ENCODE measurements at regions not wholly inside any gene's neighbourhood (a gene's known extent, or its start where the extent isn't known, plus 50 kb on each side); places are given as distances from the start of the nearest gene placed in this dataset.
"Not testable (repeated sequence)": the region's sequence is repeated elsewhere in the genome, so short reads cannot be mapped to it uniquely, and the experiment has no call there.

DNA sequence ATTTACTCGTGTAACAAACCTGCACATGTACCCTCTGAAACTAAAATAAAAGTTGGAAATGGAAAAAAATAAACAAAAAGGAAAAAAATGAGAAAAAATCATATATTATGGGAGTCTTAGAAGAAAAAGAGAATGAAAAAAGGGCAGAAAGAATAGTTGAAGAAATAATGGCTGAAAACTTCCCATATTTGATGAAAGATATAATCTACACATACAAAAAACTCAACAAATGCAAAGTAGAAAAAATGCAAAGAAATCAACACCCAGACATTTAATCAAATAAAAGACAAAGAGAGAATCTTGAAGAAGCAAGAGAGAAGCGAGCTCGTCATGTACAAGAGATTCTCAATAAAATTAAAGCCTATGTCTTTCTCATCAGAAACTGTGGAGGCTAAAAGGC, 73.8 kb downstream of the SLC25A46 start:
- DNase-seq (ENCODE audit: low read depth) = no peak

DNA sequence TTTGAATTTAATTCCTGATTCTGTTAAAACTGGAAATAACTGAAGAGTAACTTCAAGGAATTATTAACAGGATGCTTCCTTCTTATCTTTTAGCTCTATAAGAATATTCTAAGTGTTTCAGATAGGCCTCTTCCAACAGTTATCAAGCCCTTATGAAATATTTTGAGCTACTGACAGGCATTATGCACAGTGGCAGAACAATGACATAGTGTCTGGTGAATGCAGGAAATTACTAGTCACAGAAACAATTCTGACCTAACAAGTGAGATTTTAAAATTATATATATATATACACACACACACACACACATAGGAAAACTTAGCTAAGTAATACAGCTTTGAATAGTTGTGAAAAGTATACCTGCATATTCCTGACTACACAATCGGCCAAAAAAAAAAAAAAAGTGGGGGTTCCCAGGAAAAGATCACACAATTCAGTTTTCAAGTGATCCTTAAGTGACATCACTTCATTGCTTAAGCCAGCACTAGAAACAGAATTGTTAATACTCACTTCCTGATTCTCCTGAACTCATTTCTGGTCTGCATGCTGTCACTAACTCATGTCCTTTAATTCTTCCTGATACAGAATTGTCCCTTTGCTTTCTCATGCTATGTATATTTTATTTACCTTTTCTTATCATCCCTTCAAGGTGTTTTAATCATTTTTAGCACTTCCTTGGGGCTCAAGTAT, 77.3 kb downstream of the SLC25A46 start:
- DNase-seq (ENCODE audit: low read depth) = no peak

DNA sequence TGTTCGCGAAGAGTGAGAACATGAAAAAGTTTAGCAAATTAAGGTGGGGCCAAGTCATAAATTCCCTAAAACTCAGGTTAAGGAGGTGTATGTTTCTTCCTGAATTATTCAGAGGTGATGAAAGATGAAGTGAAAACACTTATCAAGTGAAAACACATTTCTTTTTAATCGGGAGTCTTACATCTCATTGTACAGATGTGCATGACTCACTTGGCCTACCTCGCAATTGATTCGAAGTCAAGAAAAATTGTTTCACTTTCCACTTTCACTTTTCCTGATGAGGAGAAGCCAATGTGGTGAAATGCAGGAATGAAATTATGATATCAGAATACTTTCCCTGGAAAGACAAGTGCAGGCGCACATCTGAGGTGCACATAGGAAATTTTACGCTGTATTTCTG, 78.7 kb downstream of the SLC25A46 start:
- DNase-seq (ENCODE audit: low read depth) = no peak

DNA sequence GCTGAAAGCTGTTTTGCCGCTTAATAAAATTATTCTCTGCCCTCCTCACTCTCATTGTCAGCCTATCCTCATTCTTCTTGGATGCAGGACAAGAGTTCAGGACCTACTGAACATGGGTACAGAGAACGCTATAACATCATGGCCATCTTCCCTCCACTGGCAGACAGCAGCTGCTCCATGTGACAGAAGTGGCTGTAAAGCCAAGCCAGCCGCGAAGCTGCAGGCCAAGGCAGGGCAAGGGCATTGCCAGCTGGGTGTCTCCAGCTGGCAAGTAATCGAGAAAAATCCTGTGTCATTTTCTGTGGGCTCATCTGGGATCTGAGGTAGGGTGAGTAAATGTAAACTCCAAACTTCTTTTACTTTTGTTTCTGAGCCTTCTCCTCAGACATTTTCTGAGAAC, 84.8 kb downstream of the SLC25A46 start:
- no peak for DNase-seq (ENCODE audit: low read depth)

DNA sequence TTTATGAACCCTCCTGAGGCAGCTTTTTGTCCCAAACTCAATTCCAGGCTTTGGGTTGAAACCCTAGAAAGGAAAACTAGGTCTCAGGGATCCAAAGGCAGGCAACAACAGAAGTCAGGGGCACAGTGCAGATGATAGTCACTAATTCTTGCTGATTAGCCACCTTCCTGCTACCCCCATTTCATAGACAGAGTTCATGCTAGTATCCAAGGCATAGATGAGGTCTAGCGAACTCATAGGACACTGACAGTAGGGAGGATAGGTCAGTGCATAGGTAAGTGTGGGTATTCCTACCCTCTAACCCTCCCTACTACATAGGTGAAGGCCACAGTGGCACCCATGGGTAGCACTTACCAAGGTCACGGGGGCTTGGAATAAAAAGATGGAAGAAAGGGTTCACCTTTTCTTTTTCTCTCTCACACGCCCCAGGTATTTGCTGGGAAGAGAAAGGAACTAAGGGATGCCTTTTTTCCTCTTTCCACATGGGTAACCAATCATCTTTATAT, 86.2 kb downstream of the SLC25A46 start:
- no peak for DNase-seq (ENCODE audit: low read depth)

DNA sequence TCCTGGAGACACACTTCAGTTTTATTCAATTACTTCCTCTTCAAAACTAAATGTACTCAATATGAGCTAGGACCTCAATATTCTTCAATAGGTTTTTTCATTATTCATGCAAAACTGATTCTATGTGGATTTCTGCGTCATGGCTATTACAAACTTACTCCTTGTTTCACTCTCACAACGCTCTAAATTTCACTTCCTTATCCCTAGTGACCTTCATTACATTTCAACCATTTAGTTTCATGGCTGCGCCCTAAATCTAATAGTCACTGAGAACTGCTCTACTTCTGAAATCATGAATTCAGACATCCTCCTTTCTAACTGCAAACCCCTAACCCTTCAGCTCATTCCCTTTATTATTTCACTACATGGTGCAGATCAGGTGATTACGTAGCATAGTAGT, 93.9 kb downstream of the SLC25A46 start:
- DNase-seq (ENCODE audit: low read depth) = no peak

DNA sequence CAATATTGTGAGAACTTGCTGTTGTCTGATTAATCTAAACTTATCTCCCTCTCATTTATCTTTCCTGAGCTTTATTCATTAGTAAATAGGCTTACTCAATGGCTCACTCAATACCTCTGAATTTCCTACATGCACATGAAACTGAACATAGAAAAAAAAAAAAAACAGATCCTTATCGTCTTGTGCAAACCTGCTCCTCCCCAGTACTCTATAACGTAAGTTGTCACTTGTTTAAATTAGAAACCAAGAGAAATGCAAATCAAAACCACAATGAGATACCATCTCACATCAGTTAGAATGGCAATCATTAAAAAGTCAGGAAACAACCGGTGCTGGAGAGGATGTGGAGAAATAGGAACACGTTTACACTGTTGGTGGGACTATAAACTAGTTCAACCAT, 96.1 kb downstream of the SLC25A46 start:
- DNase-seq (ENCODE audit: low read depth) = not testable (repeated sequence)

DNA sequence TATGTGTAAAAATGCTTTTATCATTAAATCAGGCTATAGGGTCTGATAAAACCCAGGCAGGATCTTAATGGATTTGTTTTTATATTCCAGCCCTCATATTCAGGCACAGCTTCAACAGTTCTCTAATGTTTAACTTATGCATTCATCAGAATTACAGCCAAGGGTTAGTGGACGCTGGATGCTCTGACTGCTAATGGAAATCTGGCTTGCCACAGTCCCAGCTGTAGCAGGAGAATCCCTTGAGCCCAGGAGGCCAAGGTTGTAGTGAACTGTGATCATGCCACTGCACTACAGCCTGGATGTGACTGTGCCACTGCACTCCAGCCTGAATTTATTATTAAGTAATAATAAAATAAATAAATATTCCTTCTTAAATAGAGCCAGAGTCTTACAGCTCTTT, 98.0 kb downstream of the SLC25A46 start:
- DNase-seq (ENCODE audit: low read depth) = no peak

DNA sequence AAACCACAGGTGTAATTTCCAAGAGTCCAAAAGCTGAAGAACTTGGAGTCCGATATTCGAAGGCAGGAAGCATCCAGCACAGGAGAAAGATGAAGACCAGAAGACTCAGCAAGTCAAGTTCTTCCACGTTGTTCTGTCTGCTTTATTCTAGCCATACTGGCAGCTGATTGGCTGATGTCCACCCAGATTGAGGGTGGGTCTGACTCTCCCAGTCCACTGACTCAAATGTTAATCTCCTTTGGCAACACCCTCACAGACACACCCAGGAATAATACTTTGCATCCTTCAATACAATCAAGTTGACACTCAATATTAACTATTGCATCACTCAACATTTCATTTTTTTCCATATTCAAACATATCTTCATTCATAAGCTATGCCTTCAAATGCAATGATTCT, 99.5 kb downstream of the SLC25A46 start:
- DNase-seq (ENCODE audit: low read depth) = not testable (repeated sequence)

DNA sequence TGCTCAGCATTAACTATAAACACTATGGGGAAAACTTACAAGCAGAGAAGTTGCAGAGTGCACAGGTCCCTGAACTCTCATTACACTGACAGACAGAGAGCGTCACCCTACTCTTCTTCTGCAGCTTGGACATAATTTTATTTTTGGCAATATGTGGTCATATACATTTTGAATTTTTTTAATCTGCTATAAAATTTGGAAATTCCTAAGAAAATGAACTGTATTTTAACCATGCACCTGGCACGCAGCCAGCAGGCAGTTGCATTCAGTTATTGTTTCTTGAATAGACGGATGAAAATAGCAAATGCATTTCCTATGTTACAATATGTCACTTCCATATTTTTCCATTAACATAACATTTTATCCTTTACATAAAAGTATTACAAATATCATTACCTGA, 100.2 kb downstream of the SLC25A46 start:
- no peak for DNase-seq (ENCODE audit: low read depth)

DNA sequence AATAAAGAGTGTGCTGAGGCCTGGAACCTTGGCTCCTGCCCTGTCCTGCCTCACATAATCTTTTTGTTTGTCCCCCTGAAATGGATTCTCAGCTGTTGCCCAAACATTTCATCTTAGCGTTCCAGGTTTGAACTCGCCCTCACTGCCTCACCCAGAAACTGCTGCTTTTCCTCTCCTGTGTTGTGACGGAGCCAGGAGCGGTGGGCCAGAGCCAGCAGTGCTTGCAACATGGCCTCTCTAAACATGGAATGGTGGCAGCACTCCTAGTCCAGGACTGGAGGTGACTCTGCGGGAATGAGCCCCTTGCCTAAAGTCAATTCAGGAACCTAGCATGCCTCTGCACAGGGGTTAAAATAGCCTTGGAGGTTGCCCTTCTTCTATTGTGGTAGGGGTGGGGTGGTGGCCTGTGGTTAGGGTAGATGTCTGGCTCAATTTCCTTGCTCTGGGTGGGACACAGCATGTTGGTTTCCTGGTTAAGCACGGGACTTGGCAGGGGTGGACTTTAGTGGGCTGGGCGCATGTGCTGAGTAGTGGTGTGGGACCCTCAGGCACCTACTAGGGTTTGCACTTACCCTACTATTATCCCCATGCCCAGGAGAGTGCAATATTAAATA, 101.6 kb downstream of the SLC25A46 start:
- DNase-seq (ENCODE audit: low read depth) = no peak

DNA sequence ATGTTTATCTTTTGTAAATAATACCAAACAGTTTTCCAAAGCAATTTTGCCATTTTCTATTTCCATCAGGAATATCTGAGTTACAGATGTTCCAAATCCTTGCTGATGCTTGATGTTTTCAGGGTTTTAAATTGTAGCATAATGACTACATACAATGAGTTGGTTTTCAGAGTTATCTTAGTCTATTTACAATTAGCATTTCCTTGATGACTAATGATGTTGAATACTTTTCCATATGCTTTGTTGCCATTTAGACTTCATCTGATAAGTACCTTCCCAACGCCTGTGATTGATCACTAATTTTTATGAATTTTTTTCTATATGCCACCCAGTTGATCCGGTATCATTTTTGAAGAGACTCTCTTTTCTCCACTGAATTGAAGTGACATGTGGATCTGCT, 102.3 kb downstream of the SLC25A46 start:
- DNase-seq (ENCODE audit: low read depth) = no peak

DNA sequence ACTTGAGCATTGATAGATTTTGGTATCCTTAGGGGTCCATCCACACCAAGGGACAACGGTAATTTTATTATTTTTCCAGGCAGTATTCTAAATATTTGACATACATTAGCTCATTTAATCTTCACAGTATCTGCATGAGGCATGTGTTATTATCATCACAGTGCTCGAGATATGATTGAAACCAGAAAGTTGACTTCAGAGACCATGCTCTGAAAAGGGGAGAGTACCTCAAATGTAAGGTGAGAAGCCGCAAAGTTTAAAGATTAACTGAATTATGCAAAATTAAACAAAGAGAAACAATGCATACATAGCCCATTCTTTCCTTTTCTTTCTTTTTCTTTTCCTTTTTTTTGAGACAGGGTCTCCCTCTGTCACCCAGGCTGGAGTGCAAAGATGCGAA, 104.1 kb downstream of the SLC25A46 start:
- no peak for DNase-seq (ENCODE audit: low read depth)

DNA sequence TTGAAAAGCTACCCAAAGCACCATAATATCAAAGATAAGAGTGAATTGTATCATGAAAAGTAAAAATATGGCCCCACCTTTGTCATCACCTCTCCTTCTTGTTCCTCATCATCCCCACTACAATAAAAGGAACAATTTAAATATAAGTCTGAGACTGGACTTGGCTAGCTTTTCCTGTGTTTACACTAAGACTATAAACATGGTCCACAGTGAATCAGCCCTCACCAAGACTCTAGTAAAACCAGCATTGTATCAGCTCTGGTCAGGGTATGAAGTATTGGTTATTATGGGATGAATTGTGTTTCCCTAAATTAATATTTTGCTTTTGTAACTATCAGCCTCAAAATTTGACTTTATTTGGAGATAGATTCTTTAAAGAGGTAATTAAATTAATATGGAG, 105.4 kb downstream of the SLC25A46 start:
- DNase-seq (ENCODE audit: low read depth) = no peak

DNA sequence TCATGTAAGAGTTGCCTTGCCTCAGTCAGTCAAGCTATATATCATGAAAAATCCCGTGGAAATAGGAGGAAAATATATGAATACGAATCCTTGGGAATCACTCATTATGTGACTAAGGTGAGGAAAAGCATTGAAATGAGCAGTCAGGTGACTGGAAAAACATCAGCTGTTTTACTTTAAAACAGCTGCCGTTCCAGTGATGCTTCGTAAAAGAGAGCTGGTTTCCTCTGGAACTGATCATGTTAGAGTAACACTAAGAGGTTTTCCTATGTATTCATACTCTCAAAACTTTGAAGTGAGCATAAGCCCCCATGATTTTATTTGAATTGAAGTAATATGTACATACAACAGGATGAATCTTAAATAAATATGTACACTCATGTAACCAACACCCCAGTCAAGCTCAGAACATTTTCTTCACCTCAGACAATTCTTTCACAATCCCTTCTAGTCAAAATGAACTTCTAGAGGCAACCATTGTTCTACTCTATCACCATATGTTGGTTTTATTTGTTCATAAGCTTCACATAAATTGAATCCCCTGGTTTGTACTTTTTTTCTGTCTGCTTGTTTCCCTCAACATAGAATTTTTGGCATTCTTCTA, 107.7 kb downstream of the SLC25A46 start:
- DNase-seq (ENCODE audit: low read depth) = no peak

DNA sequence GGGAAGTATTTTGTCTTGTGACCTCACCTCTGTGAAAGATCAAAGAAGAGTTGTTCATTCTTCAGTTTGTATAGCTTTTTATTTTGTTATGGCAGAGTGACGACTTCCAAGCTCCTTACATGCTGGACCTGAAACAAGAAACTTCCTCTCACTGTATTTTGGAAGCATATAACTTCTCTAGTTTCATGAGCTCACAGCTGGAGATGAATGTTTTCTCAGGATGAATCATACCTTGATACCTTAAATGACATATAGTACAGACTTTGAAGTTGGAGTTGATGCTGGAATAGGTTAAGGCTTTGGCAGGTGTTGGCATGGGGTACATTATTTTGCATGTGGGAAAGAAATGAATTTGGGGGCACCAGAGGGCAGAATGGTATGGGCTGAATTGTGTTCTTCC, 112.5 kb downstream of the SLC25A46 start:
- DNase-seq (ENCODE audit: low read depth) = no peak

DNA sequence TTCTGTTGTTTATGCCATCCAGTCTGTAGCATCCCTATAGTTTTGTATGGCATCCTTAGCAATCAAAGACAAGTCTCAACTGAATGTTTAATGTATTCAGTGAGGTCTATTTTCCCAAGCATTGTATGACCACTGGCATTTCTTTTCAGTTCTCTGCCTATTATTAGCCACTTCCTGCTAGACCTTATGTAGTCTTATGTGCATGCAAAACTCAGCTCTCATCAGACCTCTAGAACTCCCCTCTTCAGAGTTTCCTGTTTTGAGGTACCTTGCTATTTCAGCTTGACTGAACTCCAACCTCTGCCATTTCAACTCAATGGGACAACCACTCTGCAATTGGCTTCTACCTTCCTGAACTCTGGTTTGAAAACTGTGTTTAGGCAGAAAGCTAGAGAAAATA, 113.2 kb downstream of the SLC25A46 start:
- DNase-seq (ENCODE audit: low read depth) = no peak

DNA sequence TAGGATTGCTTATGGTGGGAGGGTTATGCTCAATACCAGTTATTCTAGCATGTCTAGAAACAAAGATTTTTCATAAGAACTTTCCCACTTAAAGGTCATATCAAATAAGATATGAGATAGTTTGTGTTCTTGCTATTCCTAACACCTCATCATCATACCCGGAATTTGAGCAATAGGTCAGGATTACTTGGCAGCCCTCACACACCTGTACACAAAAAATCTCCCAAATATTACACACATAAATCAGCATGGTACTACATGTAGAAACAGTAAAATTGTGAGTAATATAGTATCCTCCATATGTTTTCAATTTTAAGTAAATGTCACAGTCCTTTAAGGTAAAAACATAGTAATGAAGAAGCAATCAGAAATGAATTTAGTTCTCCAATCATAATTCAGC, 113.7 kb downstream of the SLC25A46 start:
- no peak for DNase-seq (ENCODE audit: low read depth)

DNA sequence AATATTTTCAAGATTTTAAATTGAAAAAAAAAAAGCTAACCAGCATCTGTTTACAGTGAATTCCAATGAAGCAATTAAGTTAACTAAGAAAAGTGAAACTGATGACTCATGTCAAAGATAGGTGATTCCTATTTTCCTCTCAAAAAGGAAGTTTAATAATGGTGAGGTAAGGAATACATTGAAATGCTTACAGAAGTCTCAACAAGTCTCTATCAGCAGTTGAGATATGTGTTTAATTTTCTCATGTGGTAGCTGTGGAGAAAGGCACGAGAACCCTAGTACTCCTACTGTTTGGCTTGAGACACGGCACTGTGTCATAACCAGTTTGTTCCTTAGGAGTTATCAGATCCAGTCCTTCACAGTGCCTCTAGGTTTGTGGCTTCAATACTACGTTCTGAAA, 114.5 kb downstream of the SLC25A46 start:
- DNase-seq (ENCODE audit: low read depth) = no peak

DNA sequence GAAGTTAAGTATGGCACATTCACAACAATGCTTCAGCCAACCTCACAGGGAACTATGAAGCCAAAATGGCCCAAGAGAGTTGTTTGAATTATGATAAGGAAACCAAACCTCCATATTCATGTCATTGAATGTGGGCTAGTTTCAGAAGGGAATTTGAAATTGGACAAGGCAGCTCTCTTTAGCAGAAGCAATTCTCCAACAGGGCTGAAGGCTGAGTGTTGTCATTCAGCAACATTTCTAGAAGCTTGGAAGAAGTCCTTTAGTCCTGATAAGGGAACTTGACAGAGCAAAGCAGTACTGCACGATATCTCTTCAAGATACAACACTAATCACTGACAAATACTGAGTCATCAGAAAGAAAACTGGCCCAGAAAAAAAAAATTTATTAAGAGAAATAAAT, 115.4 kb downstream of the SLC25A46 start:
- DNase-seq (ENCODE audit: low read depth) = no peak

DNA sequence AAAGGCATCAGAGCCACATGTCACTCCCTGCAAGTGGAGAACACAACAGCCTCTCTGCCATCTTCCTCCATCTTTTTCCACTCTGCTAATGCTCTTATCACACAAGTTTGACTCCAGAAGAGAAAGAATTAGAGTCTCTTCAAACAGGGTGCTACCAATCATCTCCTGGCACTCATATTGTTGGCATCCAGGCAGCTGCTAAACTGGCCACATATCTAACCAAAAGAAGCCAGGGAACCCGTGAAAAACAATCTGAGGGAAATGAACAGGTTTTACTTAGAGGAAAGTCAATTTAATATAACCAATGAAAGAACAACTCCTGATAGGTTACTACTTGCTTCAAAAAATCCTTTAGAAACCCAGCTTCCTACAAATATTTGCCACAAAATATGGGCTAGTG, 117.2 kb downstream of the SLC25A46 start:
- no peak for DNase-seq (ENCODE audit: low read depth)

DNA sequence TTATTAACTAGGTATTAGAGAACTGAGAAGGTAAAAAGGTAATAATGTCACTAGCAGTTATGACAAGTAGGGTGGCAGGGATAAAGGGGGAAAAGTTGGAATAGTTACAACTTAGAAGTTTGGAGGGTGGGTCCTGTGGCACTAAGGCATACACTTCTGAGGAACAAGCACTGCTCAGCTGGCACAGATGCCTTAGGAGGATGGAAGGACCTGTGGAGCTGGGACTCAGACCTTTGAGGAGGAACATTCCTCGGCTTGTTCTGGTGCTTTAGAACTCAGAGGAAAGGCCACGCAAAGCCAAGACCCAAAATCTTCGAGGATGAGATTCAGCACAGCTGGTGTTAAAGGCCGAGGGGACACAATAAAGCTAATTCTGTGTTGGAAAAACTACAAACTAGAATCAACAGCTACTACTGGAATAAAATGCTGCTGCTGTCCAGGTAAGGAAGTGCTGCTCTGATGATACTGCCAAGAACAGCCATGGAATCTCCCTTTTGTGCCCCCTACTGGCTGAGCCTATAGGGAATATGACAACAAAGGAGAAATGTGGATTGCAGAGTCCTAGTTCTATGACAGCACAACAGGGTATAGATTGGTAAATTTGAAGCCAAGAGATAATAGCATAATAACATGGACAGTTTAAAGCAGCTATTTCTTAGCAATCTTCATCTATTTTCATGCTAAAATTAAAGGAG, 126.7 kb downstream of the SLC25A46 start:
- no peak for DNase-seq (ENCODE audit: low read depth)

DNA sequence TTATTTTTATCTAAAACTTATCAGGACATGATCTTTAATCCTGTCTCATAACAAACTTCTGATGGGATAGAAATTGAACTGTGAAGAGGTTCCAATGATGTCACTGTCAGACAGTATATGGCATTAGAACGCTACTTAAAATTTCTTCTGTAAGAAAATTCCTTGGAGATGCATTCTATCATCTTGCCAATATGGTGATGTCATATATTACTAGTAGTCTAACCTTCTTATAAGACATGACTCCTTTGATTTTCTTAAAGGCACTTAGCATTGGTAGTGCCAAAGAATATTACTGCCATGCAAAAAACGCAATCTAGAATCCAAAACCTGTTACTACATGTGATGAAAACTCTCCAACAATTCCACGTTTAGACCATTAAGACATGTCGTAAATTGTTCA, 131.1 kb downstream of the SLC25A46 start:
- DNase-seq (ENCODE audit: low read depth) = no peak

Data from HS-27A (cell line).